Peyer's patch (tissue), 4 donors: ENCODE measurements at regions not wholly inside any gene's neighbourhood (a gene's known extent, or its start where the extent isn't known, plus 50 kb on each side); places are given as distances from the start of the nearest gene placed in this dataset.

ENCODE experiments used
- DNase-seq, 3 donors: peaks; one replicate each; pipeline ENCODE4 v3.0.0-alpha.2; 2017 to 2019
- H3K27ac ChIP-seq, 4 donors: fragments of 200-600 bp; sonication (generic); one replicate each; pipeline ENCODE4 v1.5.1; 2016 to 2019
- H3K27me3 ChIP-seq, 2 donors: fragments of 200-600 bp; sonication (generic); one replicate each; pipeline ENCODE4 v1.5.1; 2019
- H3K36me3 ChIP-seq, 3 donors: fragments of 200-600 bp; sonication (generic); one replicate each; pipeline ENCODE4 v1.5.1; 2016 to 2019
- H3K4me1 ChIP-seq, 4 donors: fragments of 200-600 bp; sonication (generic); one replicate each; pipeline ENCODE4 v1.5.1; 2016 to 2019
- H3K4me3 ChIP-seq, 4 donors: fragments of 200-600 bp; sonication (generic); 1 replicate in 3 of 4; 2 replicates in 1 of 4; pipeline ENCODE4 v1.5.1; 2016 to 2019; ENCODE audit warnings: mild to moderate bottlenecking in 1 of 4
- H3K9me3 ChIP-seq, 4 donors: fragments of 200-600 bp; sonication (generic); one replicate each; pipeline ENCODE4 v1.5.1; 2016 to 2019; ENCODE audit warnings: mild to moderate bottlenecking in 1 of 4
- POLR2A ChIP-seq, 2 donors: fragments of 450-650 bp; IDR thresholded peaks; one replicate each; pipeline ENCODE4 v1.5.1; 2017; ENCODE audit warnings: antibody characterized with exemption in 2 of 2, mild to moderate bottlenecking in 2 of 2, moderate library complexity in 2 of 2
- TF ChIP-seq, protein P1 (sequence below), 6 experiments: fragments of 450-650 bp in 4 of 6; fragments of 200-600 bp in 2 of 6; sonication (generic) in 1 of 6; IDR thresholded peaks; one replicate each; pipeline ENCODE4 v1.5.1; 2017 to 2019; ENCODE audit warnings: antibody characterized with exemption in 6 of 6, mild to moderate bottlenecking in 3 of 6, moderate library complexity in 1 of 6

DNA sequence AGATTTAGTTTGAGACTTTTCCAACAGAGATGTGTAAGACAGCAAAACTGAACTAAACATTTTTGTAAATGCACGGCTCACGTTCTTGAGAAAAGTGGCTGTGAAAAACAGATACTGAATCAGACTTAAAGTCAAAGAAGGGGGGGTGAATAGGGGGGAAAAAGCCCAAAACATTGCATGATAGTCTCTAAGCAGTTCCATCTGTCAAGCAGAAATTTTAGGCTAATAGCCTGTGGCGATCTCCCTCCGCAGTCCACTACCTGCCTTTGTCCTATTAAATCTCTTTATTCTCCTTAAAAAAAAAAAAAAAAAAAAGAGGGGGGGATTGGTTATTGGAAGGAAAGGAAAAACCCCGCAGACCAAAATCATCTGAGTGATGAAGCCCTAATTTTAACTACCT lies 217.6 kb upstream of the NFIA start:
- Histone ChIP-seq H3K27ac (no peak overlapping the region), H3K4me1 (peaks cover 0 to 4% (median 0%) of the 10 kb centered on the region in 4 donors), H3K27me3 (no peaks in the 10 kb centered on the region), H3K4me3 (no peak overlapping the region), H3K36me3 (no peaks in the 10 kb centered on the region), H3K9me3 (no peaks in the 10 kb centered on the region)
- TF ChIP-seq, protein P1, sequence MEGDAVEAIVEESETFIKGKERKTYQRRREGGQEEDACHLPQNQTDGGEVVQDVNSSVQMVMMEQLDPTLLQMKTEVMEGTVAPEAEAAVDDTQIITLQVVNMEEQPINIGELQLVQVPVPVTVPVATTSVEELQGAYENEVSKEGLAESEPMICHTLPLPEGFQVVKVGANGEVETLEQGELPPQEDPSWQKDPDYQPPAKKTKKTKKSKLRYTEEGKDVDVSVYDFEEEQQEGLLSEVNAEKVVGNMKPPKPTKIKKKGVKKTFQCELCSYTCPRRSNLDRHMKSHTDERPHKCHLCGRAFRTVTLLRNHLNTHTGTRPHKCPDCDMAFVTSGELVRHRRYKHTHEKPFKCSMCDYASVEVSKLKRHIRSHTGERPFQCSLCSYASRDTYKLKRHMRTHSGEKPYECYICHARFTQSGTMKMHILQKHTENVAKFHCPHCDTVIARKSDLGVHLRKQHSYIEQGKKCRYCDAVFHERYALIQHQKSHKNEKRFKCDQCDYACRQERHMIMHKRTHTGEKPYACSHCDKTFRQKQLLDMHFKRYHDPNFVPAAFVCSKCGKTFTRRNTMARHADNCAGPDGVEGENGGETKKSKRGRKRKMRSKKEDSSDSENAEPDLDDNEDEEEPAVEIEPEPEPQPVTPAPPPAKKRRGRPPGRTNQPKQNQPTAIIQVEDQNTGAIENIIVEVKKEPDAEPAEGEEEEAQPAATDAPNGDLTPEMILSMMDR (IDR thresholded peaks at IDR 0.05): no peak
- no peak for TF ChIP-seq POLR2A (IDR thresholded peaks at IDR 0.05)
- DNase-seq: no peak

DNA sequence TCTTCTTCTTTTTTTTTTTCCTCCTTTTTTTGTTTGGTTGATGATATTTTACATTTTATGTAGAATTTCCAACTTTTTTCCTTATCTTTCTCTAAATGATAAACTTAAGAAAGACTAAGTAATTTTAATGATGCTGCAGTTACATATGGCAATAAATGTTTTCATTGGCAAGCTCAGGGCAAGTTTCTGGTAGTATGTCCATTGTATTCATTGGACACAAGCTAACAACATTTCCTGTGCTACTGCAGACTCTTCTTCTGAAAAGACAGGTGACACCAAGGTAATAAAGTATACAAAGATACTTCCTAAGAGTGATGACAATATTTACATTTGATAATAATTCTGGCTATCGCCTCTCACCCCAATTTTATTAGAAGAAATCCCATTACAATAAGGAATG lies 219.2 kb upstream of the NFIA start:
- no peak for DNase-seq
- TF ChIP-seq POLR2A (IDR thresholded peaks at IDR 0.05): no peak
- TF ChIP-seq, protein P1 (IDR thresholded peaks at IDR 0.05): no peak
- H3K4me1 ChIP-seq: peaks cover 0 to 4% (median 0%) of the 10 kb centered on the region in 4 donors

DNA sequence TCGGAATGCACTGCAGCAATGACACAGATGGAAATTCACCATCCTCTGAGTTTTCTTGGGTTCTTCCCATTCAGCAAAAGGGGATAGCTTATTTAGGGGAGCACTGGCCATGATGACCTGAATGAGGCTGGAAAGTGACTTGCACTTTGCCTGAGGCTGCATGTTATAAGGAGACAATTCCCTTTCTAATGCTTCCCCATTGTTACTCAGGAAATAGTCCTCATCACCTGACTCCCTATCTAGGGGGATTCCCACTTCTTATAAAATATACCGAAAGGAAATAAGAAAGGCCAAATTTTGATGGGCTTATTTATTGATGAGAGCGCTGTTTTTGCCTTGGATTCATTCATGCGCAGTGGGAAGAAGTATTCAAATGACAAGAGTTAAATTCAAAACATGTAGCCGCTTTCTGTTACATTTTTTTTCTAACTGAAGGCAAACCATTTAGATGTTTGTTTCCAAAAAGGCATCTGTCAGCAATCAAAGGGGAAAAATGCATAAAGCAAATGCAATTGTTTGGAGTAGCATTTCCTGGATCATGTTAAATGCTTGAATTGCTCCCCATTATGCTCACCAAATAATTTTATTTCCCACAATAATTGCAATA lies 220.3 kb upstream of the NFIA start:
- Histone ChIP-seq H3K36me3 (no peaks in the 10 kb centered on the region), H3K4me1 (peaks cover 0 to 4% (median 0%) of the 10 kb centered on the region in 4 donors), H3K27me3 (no peaks in the 10 kb centered on the region), H3K9me3 (no peaks in the 10 kb centered on the region), H3K4me3 (no peak overlapping the region), H3K27ac (no peak overlapping the region)
- no peak for TF ChIP-seq POLR2A (IDR thresholded peaks at IDR 0.05)
- TF ChIP-seq, protein P1 (IDR thresholded peaks at IDR 0.05): no peak
- no peak for DNase-seq

More for the DNA sequence above, 219.2 kb upstream of the NFIA start:
- no peak overlapping the region for H3K4me3 ChIP-seq
- no peaks in the 10 kb centered on the region for H3K36me3 ChIP-seq
- no peak overlapping the region for H3K27ac ChIP-seq
- H3K9me3 ChIP-seq: no peaks in the 10 kb centered on the region
- no peaks in the 10 kb centered on the region for H3K27me3 ChIP-seq

DNA sequence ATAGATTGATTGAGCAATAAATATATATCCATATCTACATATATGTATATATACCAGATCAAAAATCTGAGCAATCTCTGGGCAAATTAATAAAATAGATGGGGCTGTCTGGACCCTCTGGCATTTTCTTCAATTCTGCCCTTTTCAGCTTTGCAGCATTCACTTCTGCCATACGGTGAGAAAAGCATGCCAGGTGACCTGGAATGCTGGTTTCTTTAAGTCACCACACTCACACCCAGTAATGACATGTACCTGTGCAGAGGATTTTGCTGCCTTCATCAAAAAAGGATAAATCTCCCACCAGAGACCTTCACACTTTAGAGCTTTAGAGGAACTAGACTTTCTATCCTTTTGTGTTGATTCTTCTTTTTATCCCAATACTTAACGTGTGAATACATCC lies 223.2 kb upstream of the NFIA start:
- no peak overlapping the region for H3K4me3 ChIP-seq
- TF ChIP-seq, protein P1 (IDR thresholded peaks at IDR 0.05): no peak
- TF ChIP-seq POLR2A (IDR thresholded peaks at IDR 0.05): no peak
- no peak for DNase-seq
- H3K27me3 ChIP-seq: no peaks in the 10 kb centered on the region
- no peaks in the 10 kb centered on the region for H3K36me3 ChIP-seq
- no peaks in the 10 kb centered on the region for H3K4me1 ChIP-seq
- H3K27ac ChIP-seq: no peak overlapping the region
- no peaks in the 10 kb centered on the region for H3K9me3 ChIP-seq

DNA sequence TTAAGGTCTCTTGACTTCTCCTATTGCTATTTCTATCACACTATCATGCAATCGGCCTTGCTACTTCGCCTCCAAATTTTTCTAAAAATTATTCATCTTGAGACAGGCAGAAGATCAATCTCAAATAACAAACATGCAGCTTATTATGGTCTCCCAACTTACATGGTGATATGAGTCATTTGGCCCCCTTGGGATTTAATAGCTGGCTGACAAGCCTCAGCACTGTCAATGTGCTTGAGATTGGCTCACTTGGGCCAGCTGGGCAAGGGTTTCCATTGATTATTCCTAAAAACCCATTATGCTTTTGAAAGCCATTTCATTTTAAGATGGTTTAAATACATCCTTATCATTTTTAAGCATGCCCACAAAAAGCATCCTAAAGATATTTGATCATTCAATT lies 224.5 kb upstream of the NFIA start:
- Histone ChIP-seq H3K27ac (no peak overlapping the region), H3K9me3 (no peaks in the 10 kb centered on the region), H3K4me1 (no peaks in the 10 kb centered on the region), H3K27me3 (no peaks in the 10 kb centered on the region), H3K36me3 (no peaks in the 10 kb centered on the region), H3K4me3 (no peak overlapping the region)
- TF ChIP-seq, protein P1 (IDR thresholded peaks at IDR 0.05): no peak
- TF ChIP-seq POLR2A (IDR thresholded peaks at IDR 0.05): no peak
- DNase-seq: no peak

DNA sequence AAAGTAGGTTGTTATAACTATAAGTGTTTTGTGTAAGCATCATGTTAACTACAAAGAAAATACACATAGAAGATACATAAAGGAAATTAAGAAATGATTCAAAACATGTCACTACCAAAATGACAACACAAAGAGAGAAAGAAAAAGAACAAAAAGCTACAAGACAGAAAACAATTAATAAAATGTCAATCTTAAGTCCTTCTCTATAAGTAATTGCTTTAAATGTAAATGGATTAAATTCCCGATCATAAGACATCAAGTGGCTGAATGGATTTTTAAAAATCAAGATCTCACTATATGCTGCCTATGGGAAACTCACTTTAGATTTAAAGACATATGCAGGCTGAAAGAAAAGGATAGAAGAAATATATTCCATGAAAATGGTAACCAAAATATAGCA lies 232.3 kb upstream of the NFIA start:
- DNase-seq: no peak
- no peak for TF ChIP-seq POLR2A (IDR thresholded peaks at IDR 0.05)
- TF ChIP-seq, protein P1 (IDR thresholded peaks at IDR 0.05): no peak

More for the DNA sequence above, 232.3 kb upstream of the NFIA start:
- no peaks in the 10 kb centered on the region for H3K27me3 ChIP-seq
- H3K4me3 ChIP-seq: no peak overlapping the region
- H3K36me3 ChIP-seq: no peaks in the 10 kb centered on the region
- no peak overlapping the region for H3K27ac ChIP-seq
- peaks cover 0 to 4% (median 0%) of the 10 kb centered on the region in 4 donors for H3K9me3 ChIP-seq
- H3K4me1 ChIP-seq: no peaks in the 10 kb centered on the region
